OCI-LY3 (cell line): ENCODE measurements at regions not wholly inside any gene's neighbourhood (a gene's known extent, or its start where the extent isn't known, plus 50 kb on each side); places are given as distances from the start of the nearest gene placed in this dataset.

Source experiments
- H2AFZ ChIP-seq: fragments of 200-600, 300-600 bp; shearing (Covaris generic); 2 replicates; pipeline ENCODE4 v1.6.0; 2014; ENCODE audit warnings: antibody characterized with exemption, low read depth, low read length
- H3K27ac ChIP-seq: fragments of 200-600, 300-600 bp; sonication (generic); 2 replicates; pipeline ENCODE4 v1.5.1; 2014; ENCODE audit warnings: mild to moderate bottlenecking, low read length, moderate library complexity, mixed read lengths
- H3K27me3 ChIP-seq: fragments of 200-600, 300-600 bp; sonication (generic); 2 replicates; pipeline ENCODE4 v1.6.1; 2014; ENCODE audit warnings: low read depth, low read length, mixed read lengths
- H3K36me3 ChIP-seq: fragments of 200-600, 300-600 bp; sonication (generic); replicated peaks from 2 replicates; pipeline ENCODE3; 2014; ENCODE audit warnings: low read depth, low read length, mixed read lengths
- H3K4me1 ChIP-seq: fragments of 300-600, 200-600 bp; sonication (generic); 2 replicates; pipeline ENCODE4 v1.6.1; 2014; ENCODE audit warnings: low read length, mixed read lengths
- H3K4me2 ChIP-seq: fragments of 200-600, 300-600 bp; sonication (generic); 2 replicates; pipeline ENCODE4 v1.6.1; 2014; ENCODE audit warnings: low read length, mixed read lengths
- H3K4me3 ChIP-seq: fragments of 300-600, 200-600 bp; sonication (generic); 2 replicates; pipeline ENCODE4 v1.5.1; 2014; ENCODE audit warnings: antibody characterized with exemption, mild to moderate bottlenecking, low read length, moderate library complexity
- H3K79me2 ChIP-seq: fragments of 300-600, 200-600 bp; shearing (Covaris generic); 2 replicates; pipeline ENCODE4 v1.6.1; 2014; ENCODE audit warnings: mild to moderate bottlenecking, low read length, mixed read lengths
- H3K9ac ChIP-seq: fragments of 300-600, 200-600 bp; shearing (Covaris generic); 2 replicates; pipeline ENCODE4 v1.6.0; 2014; ENCODE audit warnings: mild to moderate bottlenecking, low read length, moderate library complexity
- H3K9me3 ChIP-seq: fragments of 200-600, 300-600 bp; shearing (Covaris generic); 2 replicates; pipeline ENCODE4 v1.6.1; 2014; ENCODE audit warnings: low read length, mixed read lengths; ENCODE audit not compliant: insufficient read depth
- H4K20me1 ChIP-seq: fragments of 200-600, 300-600 bp; sonication (generic); 2 replicates; pipeline ENCODE4 v1.6.1; 2016; ENCODE audit warnings: low read length, mixed read lengths; ENCODE audit not compliant: insufficient read depth
- CTCF ChIP-seq: fragments of 200-600, 300-600 bp; sonication (generic); IDR thresholded peaks from 2 replicates; pipeline ENCODE4 v1.5.1; 2014; ENCODE audit warnings: antibody characterized with exemption, low read length, low read depth
- EZH2phosphoT487 ChIP-seq: fragments of 200-600 bp; shearing (Covaris generic); IDR thresholded peaks from 2 replicates; pipeline ENCODE4 v1.6.1; 2018; ENCODE audit warnings: antibody characterized with exemption, mixed run types, low read depth

DNA sequence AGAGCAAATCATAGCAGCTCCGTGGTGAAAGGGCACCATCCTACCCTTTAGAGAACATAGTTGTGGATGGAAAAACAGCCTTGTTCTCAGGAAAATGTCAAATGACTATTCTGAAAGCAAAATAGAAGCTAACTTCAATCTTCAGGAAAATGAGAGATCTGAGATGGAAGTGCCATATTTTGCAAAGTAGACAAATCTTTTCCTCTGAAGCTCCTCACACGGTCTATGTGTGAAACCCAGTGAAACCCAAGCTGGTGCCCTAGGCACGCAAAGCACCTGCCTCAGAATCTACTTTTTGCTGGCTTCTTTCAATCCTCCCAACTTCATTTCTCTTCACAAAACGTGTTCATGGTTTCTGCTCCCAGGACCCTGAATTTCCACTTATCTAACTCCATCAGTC lies 325.2 kb upstream of the CDH4 start:
- Histone ChIP-seq H3K9ac (no peak overlapping the region), H3K4me3 (no peak overlapping the region), H3K79me2 (no peaks in the 10 kb centered on the region), H3K27ac (no peak overlapping the region), H3K4me2 (no peak overlapping the region), H2AFZ (no peak overlapping the region), H3K27me3 (peaks cover 43% of the 10 kb centered on the region), H3K36me3 (no peaks in the 10 kb centered on the region), H3K9me3 (no peaks in the 10 kb centered on the region), H3K4me1 (peaks cover 13% of the 10 kb centered on the region), H4K20me1 (no peaks in the 10 kb centered on the region)
- TF ChIP-seq EZH2phosphoT487 (no peak), CTCF (no peak)

DNA sequence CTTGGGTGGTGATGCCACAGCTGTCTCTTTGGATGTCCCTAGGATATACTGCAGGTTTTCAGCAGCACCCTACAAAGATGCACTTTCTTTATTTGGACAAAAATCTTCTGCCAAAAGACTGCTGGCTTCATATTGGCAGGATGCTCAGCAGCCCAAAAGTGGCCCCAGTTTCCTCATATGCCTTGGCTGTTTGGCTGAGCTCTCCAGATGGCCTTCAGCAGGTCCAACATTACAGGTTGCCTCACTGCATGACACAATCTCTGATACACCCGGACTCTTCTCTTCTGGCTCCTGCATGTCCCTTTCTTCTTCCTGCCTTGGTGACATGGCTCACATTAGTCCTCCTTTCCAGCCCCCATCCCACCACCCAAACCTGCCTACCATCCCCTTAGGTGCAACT lies 323.7 kb upstream of the CDH4 start:
- H3K36me3 ChIP-seq, result no peaks in the 10 kb centered on the region
- no peaks in the 10 kb centered on the region for H4K20me1 ChIP-seq
- peaks cover 13% of the 10 kb centered on the region for H3K4me1 ChIP-seq
- H3K4me2 ChIP-seq, result no peak overlapping the region
- TF ChIP-seq EZH2phosphoT487 (no peak), CTCF (no peak)
- no peaks in the 10 kb centered on the region for H3K79me2 ChIP-seq
- H3K9ac ChIP-seq, result no peak overlapping the region
- no peak overlapping the region for H2AFZ ChIP-seq
- H3K27me3 ChIP-seq, result peaks cover 52% of the 10 kb centered on the region
- H3K27ac ChIP-seq, result no peak overlapping the region
- no peak overlapping the region for H3K4me3 ChIP-seq
- H3K9me3 ChIP-seq, result no peaks in the 10 kb centered on the region

GRCh38 chr20:60930023-60930790 lies 321.9 kb upstream of the CDH4 start:
- H3K4me1 ChIP-seq, result peaks cover 13% of the 10 kb centered on the region
- no peak overlapping the region for H3K4me2 ChIP-seq
- H3K27me3 ChIP-seq, result peaks cover 42% of the 10 kb centered on the region

GRCh38 chr20:60931696-60932095 lies 320.4 kb upstream of the CDH4 start:
- peaks cover 41% of the 10 kb centered on the region for H3K27me3 ChIP-seq
- no peaks in the 10 kb centered on the region for H3K79me2 ChIP-seq
- TF ChIP-seq EZH2phosphoT487 (no peak), CTCF (no peak)
- H3K4me1 ChIP-seq, result peaks cover under 1% of the 10 kb centered on the region; the same call in 1 of the 2 replicates
- H3K36me3 ChIP-seq, result no peaks in the 10 kb centered on the region
- H2AFZ ChIP-seq, result no peak overlapping the region
- H3K4me2 ChIP-seq, result no peak overlapping the region
- no peaks in the 10 kb centered on the region for H4K20me1 ChIP-seq
- H3K9me3 ChIP-seq, result no peaks in the 10 kb centered on the region
- H3K27ac ChIP-seq, result no peak overlapping the region
- no peak overlapping the region for H3K9ac ChIP-seq
- H3K4me3 ChIP-seq, result no peak overlapping the region

More at GRCh38 chr20:60930023-60930790, 321.9 kb upstream of the CDH4 start:
- Histone ChIP-seq H3K9ac (no peak overlapping the region), H2AFZ (no peak overlapping the region), H3K4me3 (no peak overlapping the region), H3K27ac (no peak overlapping the region), H3K36me3 (no peaks in the 10 kb centered on the region), H3K9me3 (no peaks in the 10 kb centered on the region), H3K79me2 (no peaks in the 10 kb centered on the region), H4K20me1 (no peaks in the 10 kb centered on the region)
- TF ChIP-seq CTCF (no peak), EZH2phosphoT487 (no peak)
